ENCODE measurements at regions not wholly inside any gene's neighbourhood (a gene's known extent, or its start where the extent isn't known, plus 50 kb on each side); places are given as distances from the start of the nearest gene placed in this dataset.

DNA sequence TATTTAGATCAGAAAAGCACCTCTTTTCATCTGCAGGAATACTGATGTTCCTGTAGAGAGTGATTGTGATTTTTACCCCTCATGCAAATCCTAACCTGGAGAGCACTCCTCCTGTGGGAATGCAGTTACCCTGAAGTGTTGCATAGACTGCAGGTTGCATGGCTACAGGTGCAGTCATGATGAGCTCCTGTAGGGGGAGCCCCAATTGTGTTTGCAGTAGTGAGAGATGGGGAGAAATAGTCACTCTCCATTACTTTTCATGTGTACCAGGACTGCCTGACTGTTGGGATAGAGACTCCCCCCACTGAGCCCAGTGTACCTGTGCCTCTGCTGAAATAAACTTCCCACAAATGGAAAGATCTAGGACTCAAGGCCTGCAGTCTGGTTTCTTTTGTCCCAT, 1086.5 kb downstream of the SLC6A15 start:
- H3K4me2 ChIP-seq (ENCODE audit: insufficient read depth in 1 of 2, low read depth in 2 of 2, low read length in 2 of 2), result no peak overlapping the region
- H3K9me3 ChIP-seq (ENCODE audit: insufficient read depth in 2 of 2, low read depth in 1 of 2, low read length in 1 of 2), result no peaks in the 10 kb centered on the region
- H3K18ac ChIP-seq (ENCODE audit: extremely low read depth, low read length), result no peak overlapping the region
- no peak overlapping the region for H2BK20ac ChIP-seq (ENCODE audit: low read length)
- H4K20me1 ChIP-seq (replicated peaks in 1 of 2; ENCODE audit: control insufficient read depth in 1 of 2, insufficient read depth in 2 of 2, low read length in 2 of 2), result no peaks in the 10 kb centered on the region
- FAIRE-seq (peak; percentile 66), DNase-seq (ENCODE audit: low read depth in 1 of 2, low spot score in 2 of 2) (peak; percentile 39 to 87)
- no peak overlapping the region for H4K8ac ChIP-seq (ENCODE audit: extremely low read depth, insufficient read depth, low read length)
- no peak overlapping the region for H3K56ac ChIP-seq (replicated peaks; ENCODE audit: insufficient read length, low read depth, low read length)
- no peak overlapping the region for H3K9ac ChIP-seq (replicated peaks in 1 of 4; ENCODE audit: extremely low read depth in 1 of 4, low read depth in 3 of 4, low read length in 3 of 4)
- H4K91ac ChIP-seq (replicated peaks; ENCODE audit: insufficient read length, low read length), result no peak overlapping the region
- no peaks in the 10 kb centered on the region for H3K23me2 ChIP-seq (ENCODE audit: low read depth, low read length)
- H3K27me3 ChIP-seq (replicated peaks in 1 of 4; ENCODE audit: control insufficient read depth in 3 of 4, extremely low read depth in 1 of 4, insufficient read depth in 3 of 4, low read length in 3 of 4), result no peaks in the 10 kb centered on the region
- H2BK120ac ChIP-seq (replicated peaks; ENCODE audit: low read depth, low read length), result no peak overlapping the region
- no peaks in the 10 kb centered on the region for H3K36me3 ChIP-seq (ENCODE audit: control insufficient read depth in 2 of 4, insufficient read depth in 4 of 4, low read length in 3 of 4)
- POLR2A ChIA-PET (ENCODE audit: partially characterized antibody), result no interaction called here
- TF ChIP-seq KDM5A (IDR thresholded peaks at IDR 0.05; ENCODE audit: low read length) (no peak), RAD21 (IDR thresholded peaks at IDR 0.05 in 1 of 2, conservative IDR thresholded peaks at IDR 0.05 in 1 of 2; ENCODE audit: low read depth in 2 of 2, low read length in 2 of 2) (peak; percentile 70 to 74), CREB1 (IDR thresholded peaks at IDR 0.05) (0 out of 2 replicates have a peak, but pooled peaks have one; percentile 38), TEAD4 (IDR thresholded peaks at IDR 0.05; ENCODE audit: low read depth, low read length) (0 out of 2 replicates have a peak, but pooled peaks have one; percentile 33), CTBP2 (IDR thresholded peaks at IDR 0.05; ENCODE audit: borderline replicate concordance, insufficient read depth, insufficient read length, low read length) (no peak)
- TF ChIP-seq, protein P1, sequence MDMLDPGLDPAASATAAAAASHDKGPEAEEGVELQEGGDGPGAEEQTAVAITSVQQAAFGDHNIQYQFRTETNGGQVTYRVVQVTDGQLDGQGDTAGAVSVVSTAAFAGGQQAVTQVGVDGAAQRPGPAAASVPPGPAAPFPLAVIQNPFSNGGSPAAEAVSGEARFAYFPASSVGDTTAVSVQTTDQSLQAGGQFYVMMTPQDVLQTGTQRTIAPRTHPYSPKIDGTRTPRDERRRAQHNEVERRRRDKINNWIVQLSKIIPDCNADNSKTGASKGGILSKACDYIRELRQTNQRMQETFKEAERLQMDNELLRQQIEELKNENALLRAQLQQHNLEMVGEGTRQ (IDR thresholded peaks at IDR 0.05; ENCODE audit: low read length), result peak; percentile 62
- TF ChIP-seq, protein P2, sequence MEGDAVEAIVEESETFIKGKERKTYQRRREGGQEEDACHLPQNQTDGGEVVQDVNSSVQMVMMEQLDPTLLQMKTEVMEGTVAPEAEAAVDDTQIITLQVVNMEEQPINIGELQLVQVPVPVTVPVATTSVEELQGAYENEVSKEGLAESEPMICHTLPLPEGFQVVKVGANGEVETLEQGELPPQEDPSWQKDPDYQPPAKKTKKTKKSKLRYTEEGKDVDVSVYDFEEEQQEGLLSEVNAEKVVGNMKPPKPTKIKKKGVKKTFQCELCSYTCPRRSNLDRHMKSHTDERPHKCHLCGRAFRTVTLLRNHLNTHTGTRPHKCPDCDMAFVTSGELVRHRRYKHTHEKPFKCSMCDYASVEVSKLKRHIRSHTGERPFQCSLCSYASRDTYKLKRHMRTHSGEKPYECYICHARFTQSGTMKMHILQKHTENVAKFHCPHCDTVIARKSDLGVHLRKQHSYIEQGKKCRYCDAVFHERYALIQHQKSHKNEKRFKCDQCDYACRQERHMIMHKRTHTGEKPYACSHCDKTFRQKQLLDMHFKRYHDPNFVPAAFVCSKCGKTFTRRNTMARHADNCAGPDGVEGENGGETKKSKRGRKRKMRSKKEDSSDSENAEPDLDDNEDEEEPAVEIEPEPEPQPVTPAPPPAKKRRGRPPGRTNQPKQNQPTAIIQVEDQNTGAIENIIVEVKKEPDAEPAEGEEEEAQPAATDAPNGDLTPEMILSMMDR (IDR thresholded peaks at IDR 0.05; ENCODE audit: control extremely low read depth in 1 of 3, insufficient read depth in 1 of 3, low read depth in 1 of 3, low read length in 3 of 3), result peak; percentile 68 to 92 (median 76)
- H2AFZ ChIP-seq (ENCODE audit: low read length), result peak overlapping the region; percentile 68; the same call in 1 of the 2 replicates
- no peak overlapping the region for H3K4me3 ChIP-seq (ENCODE audit: extremely low read depth in 1 of 4, insufficient read depth in 2 of 4, low read depth in 3 of 4, low read length in 4 of 4)
- H2BK12ac ChIP-seq (ENCODE audit: low read depth, low read length), result no peak overlapping the region
- H3K4ac ChIP-seq (replicated peaks; ENCODE audit: insufficient read length, low read depth, low read length), result no peak overlapping the region
- H3K27ac ChIP-seq (ENCODE audit: low read depth, low read length), result no peak overlapping the region
- H3K4me1 ChIP-seq (replicated peaks in 1 of 4; ENCODE audit: control insufficient read depth in 3 of 4, insufficient read depth in 4 of 4, low read length in 3 of 4), result peaks cover 0 to 3% (median 0%) of the 10 kb centered on the region in 4 experiments; a peak in 2 of 7 replicates
- no peak overlapping the region for H3K14ac ChIP-seq (ENCODE audit: insufficient read length)
- H4K5ac ChIP-seq (ENCODE audit: insufficient read length, low read depth, low read length), result no peak overlapping the region
- H3K79me1 ChIP-seq (ENCODE audit: low read depth, low read length), result no peaks in the 10 kb centered on the region
- no peaks in the 10 kb centered on the region for H3K79me2 ChIP-seq (ENCODE audit: control insufficient read depth in 1 of 2, insufficient read depth in 2 of 2, low read length in 2 of 2)
- H2AK5ac ChIP-seq (ENCODE audit: low read depth, low read length), result no peak overlapping the region
- no peak overlapping the region for H2BK5ac ChIP-seq (ENCODE audit: low read depth, low read length)
- no peak overlapping the region for H2BK15ac ChIP-seq (ENCODE audit: low read length)
- H3K23ac ChIP-seq (ENCODE audit: insufficient read length), result no peak overlapping the region
- CTCF ChIA-PET (ENCODE audit: partially characterized antibody), result interaction anchor here (0.6 to 4.2 kb wide), 45 partner anchors 9 to 1308 kb away, joined by 3 to 34 read pairs (median 5); partner anchors contain the start of gene TMTC2

Measured in H1 (cell line).